ENCODE measurements at regions not wholly inside any gene's neighbourhood (a gene's known extent, or its start where the extent isn't known, plus 50 kb on each side); places are given as distances from the start of the nearest gene placed in this dataset.

GRCh38 chr20:40294747-40295146 lies 394.3 kb downstream of the MAFB start:
- no peak overlapping the region for H3K27ac ChIP-seq (ENCODE audit: low read depth, low read length)
- TF ChIP-seq CTCF (IDR thresholded peaks at IDR 0.05; ENCODE audit: low read depth, low read length) = no peak
- H3K27me3 ChIP-seq (ENCODE audit: control insufficient read depth, insufficient read depth, low read length) = no peaks in the 10 kb centered on the region
- DNase-seq (ENCODE audit: low read depth, low spot score) = no peak
- no peak overlapping the region for H3K4me3 ChIP-seq (ENCODE audit: low read depth, low read length)
- CTCF ChIA-PET = no interaction called here
- H3K9me3 ChIP-seq (ENCODE audit: control insufficient read depth, insufficient read depth, low read length) = no peaks in the 10 kb centered on the region
- POLR2A ChIA-PET = no interaction called here

GRCh38 chr20:40294175-40294574 lies 394.9 kb downstream of the MAFB start:
- ChIA-PET CTCF (interaction anchor here (1.2 kb wide), 1 partner anchor 15 kb away, joined by 3 read pairs; no protein-coding TSS in a partner anchor), POLR2A (no interaction called here)
- no peak overlapping the region for H3K4me3 ChIP-seq (ENCODE audit: low read depth, low read length)
- no peak for TF ChIP-seq CTCF (IDR thresholded peaks at IDR 0.05; ENCODE audit: low read depth, low read length)
- no peak for DNase-seq (ENCODE audit: low read depth, low spot score)
- no peaks in the 10 kb centered on the region for H3K27me3 ChIP-seq (ENCODE audit: control insufficient read depth, insufficient read depth, low read length)
- H3K9me3 ChIP-seq (ENCODE audit: control insufficient read depth, insufficient read depth, low read length) = no peaks in the 10 kb centered on the region
- H3K27ac ChIP-seq (ENCODE audit: low read depth, low read length) = no peak overlapping the region

GRCh38 chr20:40293740-40294139 lies 395.3 kb downstream of the MAFB start:
- TF ChIP-seq CTCF (IDR thresholded peaks at IDR 0.05; ENCODE audit: low read depth, low read length) = no peak

GRCh38 chr20:40291493-40292135 lies 397.4 kb downstream of the MAFB start:
- POLR2A ChIA-PET = no interaction called here
- TF ChIP-seq CTCF (IDR thresholded peaks at IDR 0.05; ENCODE audit: low read depth, low read length) = no peak

More at GRCh38 chr20:40293740-40294139, 395.3 kb downstream of the MAFB start:
- ChIA-PET POLR2A (no interaction called here), CTCF (interaction anchor here (1.2 kb wide), 1 partner anchor 15 kb away, joined by 3 read pairs; no protein-coding TSS in a partner anchor)
- Histone ChIP-seq H3K27me3 (ENCODE audit: control insufficient read depth, insufficient read depth, low read length) (no peaks in the 10 kb centered on the region), H3K4me3 (ENCODE audit: low read depth, low read length) (no peak overlapping the region), H3K27ac (ENCODE audit: low read depth, low read length) (no peak overlapping the region), H3K9me3 (ENCODE audit: control insufficient read depth, insufficient read depth, low read length) (no peaks in the 10 kb centered on the region)
- no peak for DNase-seq (ENCODE audit: low read depth, low spot score)

GRCh38 chr20:40287683-40288082 lies 401.4 kb downstream of the MAFB start:
- TF ChIP-seq CTCF (IDR thresholded peaks at IDR 0.05; ENCODE audit: low read depth, low read length) = no peak
- Histone ChIP-seq H3K9me3 (ENCODE audit: control insufficient read depth, insufficient read depth, low read length) (no peaks in the 10 kb centered on the region), H3K27ac (ENCODE audit: low read depth, low read length) (no peak overlapping the region), H3K4me3 (ENCODE audit: low read depth, low read length) (no peak overlapping the region), H3K27me3 (ENCODE audit: control insufficient read depth, insufficient read depth, low read length) (peaks cover 4% of the 10 kb centered on the region)
- DNase-seq (ENCODE audit: low read depth, low spot score) = no peak
- CTCF ChIA-PET = no interaction called here
- POLR2A ChIA-PET = no interaction called here

More at GRCh38 chr20:40291493-40292135, 397.4 kb downstream of the MAFB start:
- H3K9me3 ChIP-seq (ENCODE audit: control insufficient read depth, insufficient read depth, low read length) = no peaks in the 10 kb centered on the region
- DNase-seq (ENCODE audit: low read depth, low spot score) = no peak
- no peaks in the 10 kb centered on the region for H3K27me3 ChIP-seq (ENCODE audit: control insufficient read depth, insufficient read depth, low read length)
- CTCF ChIA-PET = no interaction called here
- H3K4me3 ChIP-seq (ENCODE audit: low read depth, low read length) = no peak overlapping the region
- no peak overlapping the region for H3K27ac ChIP-seq (ENCODE audit: low read depth, low read length)

All from AG04450 (cell line).